ENCODE measurements at regions not wholly inside any gene's neighbourhood (a gene's known extent, or its start where the extent isn't known, plus 50 kb on each side); places are given as distances from the start of the nearest gene placed in this dataset.

GRCh38 chr16:51302042-51302441 is 151.0 kb upstream of the SALL1 start:
- H3K9me2 ChIP-seq (ENCODE audit: insufficient read depth), result no peaks in the 10 kb centered on the region
- peaks cover 9 to 15% of the 10 kb centered on the region in 2 experiments; a peak in 2 of 4 replicates for H3K9me3 ChIP-seq (ENCODE audit: control insufficient read depth in 1 of 2, insufficient read depth in 1 of 2, low read depth in 1 of 2, low read length in 2 of 2)
- ChIA-PET RAD21 (ENCODE audit: low non-redundant PET in 1 of 2, low total read pairs in 2 of 2, uncharacterized antibody in 2 of 2, unreplicated experiment in 2 of 2) (no interaction called here), CTCF (no interaction called here), POLR2A (no interaction called here)
- TF ChIP-seq CBX3 (IDR thresholded peaks at IDR 0.05; ENCODE audit: low read depth), result no peak
- TF ChIP-seq ATF3 (IDR thresholded peaks at IDR 0.05), result no peak
- no peak for TF ChIP-seq REST (IDR thresholded peaks at IDR 0.05; ENCODE audit: low read depth)
- no peak for TF ChIP-seq CTCF (IDR thresholded peaks at IDR 0.05 in 2 of 3, conservative IDR thresholded peaks at IDR 0.05 in 1 of 3; ENCODE audit: borderline replicate concordance in 1 of 3, insufficient read depth in 1 of 3, low read depth in 2 of 3, low read length in 2 of 3)
- no peak for TF ChIP-seq SRF (IDR thresholded peaks at IDR 0.05; ENCODE audit: low read depth)
- TF ChIP-seq JUND (IDR thresholded peaks at IDR 0.05), result no peak
- TF ChIP-seq ZNF274 (IDR thresholded peaks at IDR 0.05; ENCODE audit: low read depth, low read length), result no peak
- no peak for TF ChIP-seq RAD21 (IDR thresholded peaks at IDR 0.05; ENCODE audit: low read depth)
- no peak for TF ChIP-seq ZBTB33 (IDR thresholded peaks at IDR 0.05; ENCODE audit: extremely low read depth, insufficient replicate concordance, low read length)
- TF ChIP-seq CEBPB (IDR thresholded peaks at IDR 0.05; ENCODE audit: low read depth), result no peak
- no peak for TF ChIP-seq ELF1 (IDR thresholded peaks at IDR 0.05; ENCODE audit: borderline replicate concordance, low read depth)
- no peak for TF ChIP-seq YY1 (IDR thresholded peaks at IDR 0.05; ENCODE audit: extremely low read depth, insufficient replicate concordance, low read depth, low read length)
- TF ChIP-seq TCF7L2 (IDR thresholded peaks at IDR 0.05; ENCODE audit: borderline replicate concordance, extremely low read depth, insufficient read depth, insufficient read length), result no peak
- TF ChIP-seq ZFX (IDR thresholded peaks at IDR 0.05), result no peak
- TF ChIP-seq SIN3A (IDR thresholded peaks at IDR 0.05; ENCODE audit: low read depth), result no peak
- intact Hi-C loops (cut with micrococcal nuclease), result no loop called here
- H3K27ac ChIP-seq (ENCODE audit: low read depth, low read length), result no peak overlapping the region
- no peak overlapping the region for H3K4me2 ChIP-seq (ENCODE audit: low read length)
- no peaks in the 10 kb centered on the region for H4K20me1 ChIP-seq (ENCODE audit: insufficient read depth)
- ATAC-seq (no peak), DNase-seq (ENCODE audit: low read depth, low spot score) (no peak)
- H3K4me1 ChIP-seq (ENCODE audit: control insufficient read depth in 1 of 2, insufficient read depth in 2 of 2, low read length in 2 of 2), result no peaks in the 10 kb centered on the region
- no peak overlapping the region for H2AFZ ChIP-seq (ENCODE audit: low read depth, low read length, poor library complexity, severe bottlenecking)
- no peak overlapping the region for H3K9ac ChIP-seq (ENCODE audit: low read length)
- BruUV-seq (replicated peaks), result no TSS peak
- no peaks in the 10 kb centered on the region for H3K79me2 ChIP-seq (ENCODE audit: insufficient read depth, low read length)
- H3K27me3 ChIP-seq (ENCODE audit: insufficient read depth, low read length), result no peaks in the 10 kb centered on the region
- no peak overlapping the region for H3K4me3 ChIP-seq (replicated peaks in 1 of 2; ENCODE audit: low read depth in 1 of 2, low read length in 2 of 2)
- H3K36me3 ChIP-seq (ENCODE audit: control insufficient read depth in 1 of 2, insufficient read depth in 2 of 2, low read length in 2 of 2), result no peaks in the 10 kb centered on the region
